ENCODE measurements at regions not wholly inside any gene's neighbourhood (a gene's known extent, or its start where the extent isn't known, plus 50 kb on each side); places are given as distances from the start of the nearest gene placed in this dataset.
A peak's percentile ranks its signal among the peaks of the same experiment; 100 is the strongest.

- H3K14ac ChIP-seq (ENCODE audit: insufficient read length) = no peak overlapping the region
- H2BK12ac ChIP-seq (ENCODE audit: low read depth, low read length) = no peak overlapping the region
- no peaks in the 10 kb centered on the region for H3K79me2 ChIP-seq (ENCODE audit: control insufficient read depth in 1 of 2, insufficient read depth in 2 of 2, low read length in 2 of 2)
- 0 out of 2 replicates have a peak, but pooled peaks cover 2% of the 10 kb centered on the region for H3K23me2 ChIP-seq (ENCODE audit: low read depth, low read length)
- H3K4me1 ChIP-seq (replicated peaks in 1 of 4; ENCODE audit: control insufficient read depth in 3 of 4, insufficient read depth in 4 of 4, low read length in 3 of 4) = peaks cover 0 to 13% (median 3%) of the 10 kb centered on the region in 4 experiments; a peak in 2 of 7 replicates
- POLR2A ChIA-PET (ENCODE audit: partially characterized antibody) = no interaction called here
- H3K56ac ChIP-seq (replicated peaks; ENCODE audit: insufficient read length, low read depth, low read length) = no peak overlapping the region
- DNase-seq (ENCODE audit: low read depth in 1 of 2, low spot score in 2 of 2) = no peak
- H3K27me3 ChIP-seq (replicated peaks in 1 of 4; ENCODE audit: control insufficient read depth in 3 of 4, extremely low read depth in 1 of 4, insufficient read depth in 3 of 4, low read length in 3 of 4) = no peaks in the 10 kb centered on the region
- no peak overlapping the region for H3K9ac ChIP-seq (replicated peaks in 1 of 4; ENCODE audit: extremely low read depth in 1 of 4, low read depth in 3 of 4, low read length in 3 of 4)
- no peak overlapping the region for H2BK120ac ChIP-seq (replicated peaks; ENCODE audit: low read depth, low read length)
- no peak overlapping the region for H3K27ac ChIP-seq (ENCODE audit: low read depth, low read length)
- H2AFZ ChIP-seq (ENCODE audit: low read length) = no peak overlapping the region
- H3K18ac ChIP-seq (ENCODE audit: extremely low read depth, low read length) = no peak overlapping the region
- no peak overlapping the region for H2BK5ac ChIP-seq (ENCODE audit: low read depth, low read length)
- H3K4me3 ChIP-seq (ENCODE audit: extremely low read depth in 1 of 4, insufficient read depth in 2 of 4, low read depth in 3 of 4, low read length in 4 of 4) = no peak overlapping the region; a peak in 1 of 8 replicates
- H2AK5ac ChIP-seq (ENCODE audit: low read depth, low read length) = no peak overlapping the region
- no peaks in the 10 kb centered on the region for H4K20me1 ChIP-seq (replicated peaks in 1 of 2; ENCODE audit: control insufficient read depth in 1 of 2, insufficient read depth in 2 of 2, low read length in 2 of 2)
- H4K8ac ChIP-seq (ENCODE audit: extremely low read depth, insufficient read depth, low read length) = no peak overlapping the region
- H3K36me3 ChIP-seq (ENCODE audit: control insufficient read depth in 2 of 4, insufficient read depth in 4 of 4, low read length in 3 of 4) = no peaks in the 10 kb centered on the region
- no peak overlapping the region for H3K4ac ChIP-seq (replicated peaks; ENCODE audit: insufficient read length, low read depth, low read length)
- no peaks in the 10 kb centered on the region for H3K79me1 ChIP-seq (ENCODE audit: low read depth, low read length)
- H4K91ac ChIP-seq (replicated peaks; ENCODE audit: insufficient read length, low read length) = no peak overlapping the region
- no peak overlapping the region for H4K5ac ChIP-seq (ENCODE audit: insufficient read length, low read depth, low read length)
- CTCF ChIA-PET (ENCODE audit: partially characterized antibody) = interaction anchor here (0.9 kb wide), 1 partner anchor 10 kb away, joined by 3 read pairs; no protein-coding TSS in a partner anchor
- peak; percentile 50 for FAIRE-seq
- 23% methylated on average over 1 of the region's 1 CpG; no CpG with 5 or more reads in 1 of the 2 experiments for WGBS, 2 experiments (ENCODE audit: extremely low coverage in 1 of 2, insufficient coverage in 1 of 2, insufficient read length in 1 of 2, insufficient replicate concordance in 2 of 2, low coverage in 1 of 2, low lambda C conversion rate in 2 of 2, missing lambda C conversion rate in 1 of 2)
- no peaks in the 10 kb centered on the region for H3K9me3 ChIP-seq (ENCODE audit: insufficient read depth in 2 of 2, low read depth in 1 of 2, low read length in 1 of 2)
- peak overlapping the region in 1 of 2 experiments; percentile 43; a peak in 1 of 4 replicates for H3K4me2 ChIP-seq (ENCODE audit: insufficient read depth in 1 of 2, low read depth in 2 of 2, low read length in 2 of 2)
- no peak overlapping the region for H2BK20ac ChIP-seq (ENCODE audit: low read length)
- H3K23ac ChIP-seq (ENCODE audit: insufficient read length) = no peak overlapping the region
- H2BK15ac ChIP-seq (ENCODE audit: low read length) = no peak overlapping the region
- TF ChIP-seq TAF7 (optimal IDR thresholded peaks at IDR 0.05; ENCODE audit: borderline replicate concordance, low read depth, low read length) (no peak), NANOG (IDR thresholded peaks at IDR 0.05; ENCODE audit: insufficient read depth, low read depth, low read length, poor library complexity, severe bottlenecking) (peak; percentile 79), POU5F1 (IDR thresholded peaks at IDR 0.05; ENCODE audit: low read depth, low read length) (peak; percentile 44; the same call in 1 of the 2 replicates)
Observed at GRCh38 chr6:103534095-103534494, 1325.6 kb downstream of the HACE1 start.

All from H1 (cell line).